ENCODE measurements at regions not wholly inside any gene's neighbourhood (a gene's known extent, or its start where the extent isn't known, plus 50 kb on each side); places are given as distances from the start of the nearest gene placed in this dataset.

DNA sequence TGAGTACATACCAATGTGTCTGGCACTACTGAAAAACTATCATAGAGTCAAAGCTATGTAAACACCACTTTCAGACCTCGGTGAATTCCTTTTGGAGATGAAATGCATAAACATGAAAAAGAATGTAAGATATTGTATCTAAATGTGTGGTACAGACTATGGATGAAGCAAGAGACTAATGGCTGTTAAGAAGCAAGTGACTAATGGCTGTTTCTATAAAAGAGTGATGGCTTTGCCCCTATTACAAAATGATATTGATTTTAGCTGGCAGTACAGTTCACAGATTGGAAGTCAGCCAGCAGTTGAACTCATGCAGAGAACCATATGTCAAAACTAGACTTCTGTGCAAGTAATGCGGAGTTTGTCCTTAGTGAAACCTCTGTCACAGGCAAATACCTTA lies 359.3 kb downstream of the GRXCR1 start:
- H3K4me3 ChIP-seq (ENCODE audit: low read depth, poor library complexity, severe bottlenecking), result no peak overlapping the region
- intact Hi-C loops (cut with DNase I; ENCODE audit: low total_unique reads), result no loop called here
- no peak for TF ChIP-seq POLR2A (IDR thresholded peaks at IDR 0.05)
- TF ChIP-seq, protein P1, sequence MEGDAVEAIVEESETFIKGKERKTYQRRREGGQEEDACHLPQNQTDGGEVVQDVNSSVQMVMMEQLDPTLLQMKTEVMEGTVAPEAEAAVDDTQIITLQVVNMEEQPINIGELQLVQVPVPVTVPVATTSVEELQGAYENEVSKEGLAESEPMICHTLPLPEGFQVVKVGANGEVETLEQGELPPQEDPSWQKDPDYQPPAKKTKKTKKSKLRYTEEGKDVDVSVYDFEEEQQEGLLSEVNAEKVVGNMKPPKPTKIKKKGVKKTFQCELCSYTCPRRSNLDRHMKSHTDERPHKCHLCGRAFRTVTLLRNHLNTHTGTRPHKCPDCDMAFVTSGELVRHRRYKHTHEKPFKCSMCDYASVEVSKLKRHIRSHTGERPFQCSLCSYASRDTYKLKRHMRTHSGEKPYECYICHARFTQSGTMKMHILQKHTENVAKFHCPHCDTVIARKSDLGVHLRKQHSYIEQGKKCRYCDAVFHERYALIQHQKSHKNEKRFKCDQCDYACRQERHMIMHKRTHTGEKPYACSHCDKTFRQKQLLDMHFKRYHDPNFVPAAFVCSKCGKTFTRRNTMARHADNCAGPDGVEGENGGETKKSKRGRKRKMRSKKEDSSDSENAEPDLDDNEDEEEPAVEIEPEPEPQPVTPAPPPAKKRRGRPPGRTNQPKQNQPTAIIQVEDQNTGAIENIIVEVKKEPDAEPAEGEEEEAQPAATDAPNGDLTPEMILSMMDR (IDR thresholded peaks at IDR 0.05), result no peak
- WGBS, 2 donors, result 39 to 47% methylated on average over 2 of the region's 2 CpGs
- no peak for DNase-seq (ENCODE audit: low spot score in 2 of 2)

DNA sequence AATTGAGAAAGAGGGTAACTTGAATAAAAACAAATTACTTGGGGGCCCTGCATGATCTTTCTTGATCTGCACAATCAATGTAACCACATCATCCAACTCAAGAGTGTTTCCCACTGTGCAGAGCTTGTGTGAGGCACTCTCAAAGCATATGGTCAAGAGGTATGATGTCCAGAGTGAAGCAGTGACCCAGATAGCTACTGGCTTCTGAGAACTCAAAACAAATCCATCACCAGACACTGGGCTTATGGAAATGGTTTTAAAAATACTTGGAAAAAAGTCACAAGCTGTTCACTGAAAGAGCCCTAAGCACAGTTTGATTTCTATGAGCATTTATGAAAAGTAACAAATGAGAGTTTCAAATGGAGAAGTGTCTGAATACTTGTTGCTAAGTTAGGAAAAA lies 361.0 kb downstream of the GRXCR1 start:
- intact Hi-C loops (cut with DNase I; ENCODE audit: low total_unique reads), result no loop called here
- no peak for TF ChIP-seq POLR2A (IDR thresholded peaks at IDR 0.05)
- TF ChIP-seq, protein P1 (IDR thresholded peaks at IDR 0.05), result no peak
- H3K4me3 ChIP-seq (ENCODE audit: low read depth, poor library complexity, severe bottlenecking), result no peak overlapping the region
- DNase-seq (ENCODE audit: low spot score in 2 of 2), result no peak

DNA sequence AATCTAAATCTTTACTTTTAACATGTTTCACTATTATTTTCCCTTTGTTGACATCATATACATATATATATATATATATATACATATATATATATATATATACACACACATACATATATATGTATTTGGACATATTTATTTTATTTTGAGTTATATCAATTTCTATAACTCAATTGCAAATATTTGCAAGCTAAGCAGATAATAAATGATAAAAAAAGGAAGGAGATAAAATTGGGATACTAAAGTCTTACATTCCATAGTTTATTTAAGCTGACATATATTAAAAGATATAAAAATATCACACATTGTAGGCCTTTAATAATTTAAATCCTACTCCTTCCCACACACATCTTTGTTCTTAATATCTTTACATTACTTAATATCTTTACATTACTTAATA lies 372.2 kb downstream of the GRXCR1 start:
- no peak overlapping the region for H3K4me3 ChIP-seq (ENCODE audit: low read depth, poor library complexity, severe bottlenecking)
- intact Hi-C loops (cut with DNase I; ENCODE audit: low total_unique reads), result no loop called here
- DNase-seq (ENCODE audit: low spot score in 2 of 2), result no peak
- TF ChIP-seq, protein P1 (IDR thresholded peaks at IDR 0.05), result no peak
- TF ChIP-seq POLR2A (IDR thresholded peaks at IDR 0.05), result no peak

DNA sequence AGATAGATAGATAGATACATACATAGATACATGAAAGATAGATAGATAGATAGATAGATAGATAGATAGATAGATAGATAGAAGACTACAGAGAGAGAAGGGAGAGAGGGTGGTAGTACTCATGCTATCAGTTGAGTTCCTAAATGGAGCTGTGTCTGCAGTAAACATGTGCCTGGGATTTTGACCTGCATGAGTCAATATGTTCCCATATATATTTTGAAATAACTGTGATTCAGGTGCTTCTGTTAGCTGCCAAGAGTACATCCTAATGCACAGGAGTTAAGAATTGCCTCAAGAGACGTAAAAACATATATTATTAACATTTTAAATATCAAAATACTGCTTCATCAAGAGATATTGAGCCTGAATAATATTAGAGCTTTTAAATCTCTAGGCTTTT lies 379.4 kb downstream of the GRXCR1 start:
- DNase-seq (ENCODE audit: low spot score in 2 of 2), result no peak
- intact Hi-C loops (cut with DNase I; ENCODE audit: low total_unique reads), result no loop called here
- WGBS, 2 donors, result 0 to 17% methylated on average over 1 of the region's 1 CpG

DNA sequence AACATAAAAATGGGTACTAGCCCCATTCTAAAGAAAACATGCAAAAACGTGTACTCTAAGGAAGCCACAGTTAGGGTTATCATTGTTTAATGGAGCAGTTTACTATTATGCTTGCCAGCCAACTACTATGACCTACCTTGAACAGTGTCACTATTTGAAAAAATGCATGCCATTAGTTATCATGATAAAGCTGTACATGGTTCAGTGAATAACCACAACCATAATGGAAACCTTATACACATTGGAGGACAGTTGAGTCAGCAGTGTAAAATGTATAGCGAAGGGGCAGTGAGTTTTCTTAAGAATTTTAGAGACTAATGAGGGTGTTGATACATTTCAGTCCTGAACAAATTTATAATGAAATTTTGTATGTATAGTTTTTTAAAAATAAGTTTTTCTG lies 381.9 kb downstream of the GRXCR1 start:
- no peak for DNase-seq (ENCODE audit: low spot score in 2 of 2)
- TF ChIP-seq, protein P1 (IDR thresholded peaks at IDR 0.05), result no peak
- TF ChIP-seq POLR2A (IDR thresholded peaks at IDR 0.05), result no peak
- no peak overlapping the region for H3K4me3 ChIP-seq (ENCODE audit: low read depth, poor library complexity, severe bottlenecking)
- intact Hi-C loops (cut with DNase I; ENCODE audit: low total_unique reads), result no loop called here
- WGBS, 2 donors, result 72 to 78% methylated on average over 2 of the region's 2 CpGs

More for the DNA sequence above, 379.4 kb downstream of the GRXCR1 start:
- TF ChIP-seq POLR2A (IDR thresholded peaks at IDR 0.05), result no peak
- TF ChIP-seq, protein P1 (IDR thresholded peaks at IDR 0.05), result no peak
- no peak overlapping the region for H3K4me3 ChIP-seq (ENCODE audit: low read depth, poor library complexity, severe bottlenecking)

DNA sequence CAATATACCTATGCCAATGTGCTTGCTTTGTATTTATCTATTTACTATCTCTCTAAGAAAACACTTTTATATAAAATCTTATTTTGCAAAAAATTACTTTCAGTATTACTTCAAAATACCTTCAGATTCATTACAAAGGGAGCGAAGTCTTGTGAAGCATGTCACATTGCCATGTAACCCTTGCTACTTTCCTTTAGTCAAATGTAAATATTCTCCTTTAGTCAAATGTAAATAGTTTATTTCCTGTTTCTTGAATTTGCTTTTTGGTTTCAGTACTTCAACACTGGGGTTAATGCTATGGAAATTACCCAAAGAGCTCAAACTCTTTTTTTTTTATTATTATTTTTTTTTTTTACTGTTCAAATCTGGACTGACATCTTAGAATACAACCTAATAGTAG lies 383.3 kb downstream of the GRXCR1 start:
- DNase-seq (ENCODE audit: low spot score in 2 of 2), result no peak
- intact Hi-C loops (cut with DNase I; ENCODE audit: low total_unique reads), result no loop called here
- WGBS, 2 donors, result 81 to 95% methylated on average over 1 of the region's 1 CpG
- no peak for TF ChIP-seq POLR2A (IDR thresholded peaks at IDR 0.05)
- TF ChIP-seq, protein P1 (IDR thresholded peaks at IDR 0.05), result no peak
- no peak overlapping the region for H3K4me3 ChIP-seq (ENCODE audit: low read depth, poor library complexity, severe bottlenecking)
